Duodenal mucosa (tissue), 2 donors: ENCODE measurements at regions not wholly inside any gene's neighbourhood (a gene's known extent, or its start where the extent isn't known, plus 50 kb on each side); places are given as distances from the start of the nearest gene placed in this dataset.
A peak's percentile ranks its signal among the peaks of the same experiment; 100 is the strongest.

Experiments used
- H3K27ac ChIP-seq: one replicate; pipeline ENCODE4 v1.7.0; 2013; ENCODE audit warnings: low read depth, low read length
- H3K27me3 ChIP-seq, 2 donors: one replicate each; pipeline ENCODE4 v1.7.0; 2013; ENCODE audit warnings: low read length in 2 of 2, control low read depth in 1 of 2; ENCODE audit not compliant: insufficient read depth in 2 of 2, control insufficient read depth in 1 of 2
- H3K36me3 ChIP-seq, 2 donors: one replicate each; pipeline ENCODE4 v1.7.0; 2013; ENCODE audit warnings: low read length in 2 of 2, control low read depth in 1 of 2; ENCODE audit not compliant: insufficient read depth in 2 of 2, control insufficient read depth in 1 of 2
- H3K4me1 ChIP-seq, 2 donors: one replicate each; pipeline ENCODE4 v1.7.0; 2013; ENCODE audit warnings: low read length in 2 of 2, control low read depth in 1 of 2; ENCODE audit not compliant: insufficient read depth in 2 of 2, control insufficient read depth in 1 of 2
- H3K4me3 ChIP-seq, 2 donors: one replicate each; pipeline ENCODE4 v1.7.0; 2013; ENCODE audit warnings: low read length in 2 of 2, low read depth in 1 of 2
- H3K9ac ChIP-seq, 2 donors: one replicate each; pipeline ENCODE4 v1.7.0; 2013; ENCODE audit warnings: low read length in 2 of 2, low read depth in 1 of 2
- H3K9me3 ChIP-seq, 2 donors: one replicate each; pipeline ENCODE4 v1.7.0; 2013; ENCODE audit warnings: low read length in 2 of 2, control low read depth in 1 of 2; ENCODE audit not compliant: control insufficient read depth in 1 of 2

GRCh38 chr3:188964957-188965356 is 206.8 kb upstream of the TPRG1 start:
- Histone ChIP-seq H3K27ac (no peak overlapping the region), H3K4me1 (no peaks in the 10 kb centered on the region), H3K9ac (no peak overlapping the region), H3K9me3 (no peaks in the 10 kb centered on the region), H3K36me3 (no peaks in the 10 kb centered on the region), H3K27me3 (no peaks in the 10 kb centered on the region), H3K4me3 (no peak overlapping the region)

- no peaks in the 10 kb centered on the region for H3K4me1 ChIP-seq
- H3K27ac ChIP-seq = no peak overlapping the region
- no peaks in the 10 kb centered on the region for H3K36me3 ChIP-seq
- no peak overlapping the region for H3K4me3 ChIP-seq
- peaks cover 2 to 7% of the 10 kb centered on the region in 2 donors for H3K27me3 ChIP-seq
- H3K9ac ChIP-seq = no peak overlapping the region
- H3K9me3 ChIP-seq = no peaks in the 10 kb centered on the region
These were observed 199.5 kb upstream of the TPRG1 start for GRCh38 chr3:188972310-188972709.

DNA sequence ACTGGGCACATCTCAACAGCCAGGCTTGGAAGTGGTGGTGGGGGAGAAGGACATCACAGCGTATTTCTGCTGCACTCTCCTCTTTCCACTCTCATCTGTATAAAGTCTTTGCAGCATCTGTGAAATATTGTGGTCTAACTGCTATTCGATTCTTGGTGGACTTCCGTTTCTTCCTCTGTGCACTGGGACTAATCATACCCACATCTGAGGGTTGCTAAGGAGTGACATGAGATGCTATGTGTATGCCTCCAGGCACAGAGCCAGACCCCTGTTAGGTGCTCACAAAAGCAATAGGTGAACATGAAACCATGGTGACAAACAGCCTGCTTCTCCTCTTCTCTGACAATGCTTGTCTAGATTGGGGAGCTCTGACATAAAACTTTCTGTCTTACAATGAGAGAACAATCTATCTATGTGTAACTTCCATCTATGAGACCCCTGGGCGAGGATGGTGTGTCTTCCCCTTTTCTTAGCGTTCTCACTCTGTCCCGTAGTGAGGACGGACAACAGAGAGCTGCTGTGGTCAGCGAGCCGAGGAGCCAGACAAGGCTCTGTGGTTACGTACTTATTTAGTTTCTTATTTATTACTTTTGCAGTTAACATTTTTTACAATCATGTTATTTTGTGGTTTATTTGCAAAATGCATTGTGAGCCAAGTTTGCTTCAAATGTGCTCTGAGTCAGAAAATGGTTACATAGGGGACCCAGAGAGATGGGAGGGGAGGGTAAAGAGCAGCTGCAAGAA is 196.7 kb upstream of the TPRG1 start:
- Histone ChIP-seq H3K9me3 (no peaks in the 10 kb centered on the region), H3K27me3 (peaks cover 5 to 7% of the 10 kb centered on the region in 2 donors), H3K36me3 (no peaks in the 10 kb centered on the region), H3K27ac (no peak overlapping the region), H3K4me1 (no peaks in the 10 kb centered on the region), H3K4me3 (no peak overlapping the region), H3K9ac (peak overlapping the region in 1 of 2 donors; percentile 2)

GRCh38 chr3:188975600-188976314 is 196.0 kb upstream of the TPRG1 start:
- no peaks in the 10 kb centered on the region for H3K9me3 ChIP-seq
- H3K36me3 ChIP-seq = no peaks in the 10 kb centered on the region
- no peak overlapping the region for H3K9ac ChIP-seq
- H3K4me3 ChIP-seq = no peak overlapping the region
- H3K4me1 ChIP-seq = no peaks in the 10 kb centered on the region
- no peak overlapping the region for H3K27ac ChIP-seq
- H3K27me3 ChIP-seq = peaks cover 5 to 7% of the 10 kb centered on the region in 2 donors

DNA sequence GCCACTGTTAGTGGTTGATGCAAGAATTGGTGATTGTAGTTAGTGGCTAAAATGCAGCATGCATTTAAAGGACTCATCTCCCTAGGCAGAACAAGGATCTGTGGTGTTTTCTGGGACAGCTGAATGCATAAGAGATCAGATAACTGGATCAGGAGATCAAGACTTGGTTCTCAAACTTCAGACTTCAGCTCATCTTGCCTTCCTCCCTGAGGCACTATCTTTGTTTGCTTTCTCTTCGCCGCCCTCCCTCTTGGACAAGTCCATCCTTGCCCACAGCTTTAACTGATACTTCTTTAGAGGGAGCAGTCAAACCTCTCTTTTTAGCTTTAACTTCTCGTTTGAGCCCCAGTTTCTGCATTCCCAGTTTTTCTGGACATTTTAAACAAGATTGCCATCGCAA is 195.4 kb upstream of the TPRG1 start:
- H3K9me3 ChIP-seq = no peaks in the 10 kb centered on the region
- H3K9ac ChIP-seq = no peak overlapping the region
- H3K36me3 ChIP-seq = no peaks in the 10 kb centered on the region
- H3K4me1 ChIP-seq = no peaks in the 10 kb centered on the region
- no peak overlapping the region for H3K27ac ChIP-seq
- H3K27me3 ChIP-seq = peaks cover 5 to 7% of the 10 kb centered on the region in 2 donors
- H3K4me3 ChIP-seq = no peak overlapping the region

DNA sequence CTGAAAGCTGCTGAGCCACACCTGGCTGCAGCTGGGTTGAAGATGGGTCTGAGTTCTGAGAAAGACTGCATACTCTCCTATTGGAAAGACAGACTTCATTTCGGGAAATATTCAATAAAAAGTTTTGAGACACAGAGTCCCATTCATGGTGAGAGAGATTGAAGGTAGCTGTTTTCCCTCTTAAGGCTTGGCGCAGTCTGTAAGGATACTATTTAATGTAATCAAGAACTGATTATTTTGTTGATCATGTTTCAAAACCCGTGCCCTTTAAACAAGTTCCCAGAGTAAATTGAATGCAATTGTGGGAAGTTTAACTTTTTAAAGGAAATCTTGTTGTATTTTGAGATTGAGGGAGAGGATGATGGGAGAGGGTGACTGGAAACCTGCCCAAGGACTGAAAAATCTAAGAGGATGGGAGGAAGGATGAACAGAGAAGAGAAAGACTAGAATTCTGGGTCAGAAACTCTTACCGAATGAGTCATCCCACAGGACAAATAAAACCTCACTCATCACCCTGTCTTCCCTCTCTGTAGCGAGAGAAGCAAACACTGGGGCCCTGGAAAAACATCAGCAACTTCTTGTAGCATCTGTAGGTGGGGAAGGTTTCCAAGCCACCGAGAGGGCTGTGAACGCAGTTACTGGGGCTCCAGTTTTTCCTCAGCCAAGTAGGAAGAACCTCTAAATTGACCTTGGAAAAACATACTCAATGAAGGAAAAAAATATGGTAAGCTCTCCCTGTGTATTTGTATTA is 193.2 kb upstream of the TPRG1 start:
- H3K4me3 ChIP-seq = no peak overlapping the region
- no peaks in the 10 kb centered on the region for H3K9me3 ChIP-seq
- no peak overlapping the region for H3K9ac ChIP-seq
- H3K4me1 ChIP-seq = no peaks in the 10 kb centered on the region
- H3K36me3 ChIP-seq = no peaks in the 10 kb centered on the region
- no peak overlapping the region for H3K27ac ChIP-seq
- peaks cover 5 to 7% of the 10 kb centered on the region in 2 donors for H3K27me3 ChIP-seq

GRCh38 chr3:188979248-188979647 is 192.5 kb upstream of the TPRG1 start:
- H3K9ac ChIP-seq = no peak overlapping the region

DNA sequence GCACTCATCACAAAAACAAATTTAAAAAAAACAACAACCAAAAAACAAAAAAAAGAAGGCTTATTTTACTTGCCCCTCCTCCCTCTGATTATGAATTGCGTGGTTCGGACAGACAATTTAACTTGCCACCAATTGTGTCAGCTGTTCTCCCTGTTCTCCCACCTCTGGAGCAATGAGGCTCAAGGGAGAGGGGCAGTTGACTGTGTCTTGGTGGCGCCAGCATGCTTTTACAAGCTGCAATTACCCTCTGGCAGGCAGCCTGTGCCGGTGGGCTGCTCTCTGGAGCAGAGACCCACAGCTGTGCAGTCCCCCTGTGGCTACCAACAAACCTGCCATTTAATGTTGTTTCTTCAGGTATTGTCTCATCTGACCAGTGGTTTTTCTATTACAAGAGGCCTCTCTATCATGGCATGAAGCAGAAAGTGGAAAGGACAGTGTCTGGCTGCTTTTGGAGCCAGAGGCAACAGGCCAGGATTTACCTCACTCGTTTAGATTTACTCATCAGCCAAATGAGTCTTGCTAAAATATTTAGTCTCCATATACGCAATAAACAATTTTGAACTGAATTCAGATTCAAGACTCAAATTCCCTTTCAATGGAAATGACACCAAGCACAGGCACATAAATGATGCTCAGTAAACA is 192.0 kb upstream of the TPRG1 start:
- H3K4me1 ChIP-seq = no peaks in the 10 kb centered on the region
- no peak overlapping the region for H3K27ac ChIP-seq
- no peak overlapping the region for H3K9ac ChIP-seq

More at GRCh38 chr3:188979248-188979647, 192.5 kb upstream of the TPRG1 start:
- no peaks in the 10 kb centered on the region for H3K4me1 ChIP-seq
- peaks cover 5 to 7% of the 10 kb centered on the region in 2 donors for H3K27me3 ChIP-seq
- no peak overlapping the region for H3K4me3 ChIP-seq
- H3K27ac ChIP-seq = no peak overlapping the region
- no peaks in the 10 kb centered on the region for H3K9me3 ChIP-seq
- no peaks in the 10 kb centered on the region for H3K36me3 ChIP-seq

DNA sequence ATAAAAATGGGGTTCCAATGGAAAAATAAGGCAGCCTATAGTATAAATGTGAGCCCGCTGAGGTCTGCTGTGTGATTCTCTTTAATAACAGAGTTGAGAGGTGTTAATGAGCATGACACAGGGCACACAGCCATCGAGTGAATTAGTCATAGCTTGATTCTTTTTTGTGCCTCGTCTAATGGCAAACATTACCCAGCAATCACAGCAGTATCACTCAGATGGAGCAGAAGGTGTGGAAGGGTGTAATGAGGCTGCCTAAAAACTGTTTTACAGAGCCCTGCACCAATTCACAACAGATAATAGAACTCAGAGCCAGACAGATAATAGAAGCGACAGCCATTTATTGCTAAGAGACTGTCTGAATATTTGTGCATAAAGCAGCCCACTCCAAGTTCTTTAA is 178.6 kb upstream of the TPRG1 start:
- H3K27ac ChIP-seq = no peak overlapping the region
- no peaks in the 10 kb centered on the region for H3K36me3 ChIP-seq
- H3K4me3 ChIP-seq = no peak overlapping the region
- no peaks in the 10 kb centered on the region for H3K9me3 ChIP-seq
- H3K9ac ChIP-seq = no peak overlapping the region
- no peaks in the 10 kb centered on the region for H3K27me3 ChIP-seq
- H3K4me1 ChIP-seq = no peaks in the 10 kb centered on the region

More for the DNA sequence above, 192.0 kb upstream of the TPRG1 start:
- peaks cover 5 to 7% of the 10 kb centered on the region in 2 donors for H3K27me3 ChIP-seq
- no peak overlapping the region for H3K4me3 ChIP-seq
- no peaks in the 10 kb centered on the region for H3K36me3 ChIP-seq
- no peaks in the 10 kb centered on the region for H3K9me3 ChIP-seq
